HG02885 (cell line): ENCODE measurements at regions not wholly inside any gene's neighbourhood (a gene's known extent, or its start where the extent isn't known, plus 50 kb on each side); places are given as distances from the start of the nearest gene placed in this dataset.
"Not testable (repeated sequence)": the region's sequence is repeated elsewhere in the genome, so short reads cannot be mapped to it uniquely, and the experiment has no call there.

Experiments used
- ATAC-seq: cut with Tn5 transposase; IDR thresholded peaks from one replicate; pipeline ENCODE4 v1.9.1; 2021; ENCODE audit warnings: mild to moderate bottlenecking; ENCODE audit not compliant: unreplicated experiment, poor library complexity

DNA sequence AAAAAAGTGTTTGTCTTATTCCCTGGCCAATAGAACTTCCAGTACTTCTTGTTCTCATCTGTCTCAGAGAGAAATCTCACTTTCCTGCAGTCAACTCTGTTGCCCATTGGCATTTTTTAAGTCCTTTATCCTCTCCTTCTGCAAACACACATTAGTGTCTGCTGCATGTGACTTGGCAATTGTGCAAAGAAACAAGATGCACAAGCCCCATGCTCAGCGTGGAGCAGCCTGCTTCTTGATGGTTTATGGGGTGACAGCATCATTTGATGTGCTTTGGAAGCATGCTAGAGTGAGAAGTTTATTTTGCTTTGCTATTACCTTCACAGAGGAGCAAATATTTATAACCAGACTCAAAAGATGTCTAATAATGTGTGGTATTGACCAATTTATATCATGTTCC lies 238.2 kb downstream of the FAT3 start:
- no peak for ATAC-seq

DNA sequence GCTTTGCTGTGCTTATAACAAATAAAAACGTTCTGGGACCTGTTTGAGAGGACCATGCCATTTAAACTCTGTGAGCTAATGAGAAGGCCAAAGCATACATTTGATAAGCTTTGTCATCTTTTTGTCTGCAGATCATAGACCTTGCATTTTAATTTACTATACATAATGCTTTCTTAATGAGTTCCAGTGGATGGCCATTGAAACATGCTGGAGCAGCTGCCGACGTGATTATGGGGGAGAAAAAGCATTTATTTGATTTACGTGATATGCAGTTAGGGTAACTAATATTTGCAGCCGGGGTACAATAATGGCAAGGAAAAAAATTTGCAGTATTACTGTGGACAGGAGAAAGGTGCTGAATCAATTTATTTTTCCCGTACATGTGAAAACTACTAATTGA lies 240.2 kb downstream of the FAT3 start:
- no peak for ATAC-seq

GRCh38 chr11:92465410-92465809 lies 240.8 kb downstream of the FAT3 start:
- ATAC-seq: not testable (repeated sequence)

DNA sequence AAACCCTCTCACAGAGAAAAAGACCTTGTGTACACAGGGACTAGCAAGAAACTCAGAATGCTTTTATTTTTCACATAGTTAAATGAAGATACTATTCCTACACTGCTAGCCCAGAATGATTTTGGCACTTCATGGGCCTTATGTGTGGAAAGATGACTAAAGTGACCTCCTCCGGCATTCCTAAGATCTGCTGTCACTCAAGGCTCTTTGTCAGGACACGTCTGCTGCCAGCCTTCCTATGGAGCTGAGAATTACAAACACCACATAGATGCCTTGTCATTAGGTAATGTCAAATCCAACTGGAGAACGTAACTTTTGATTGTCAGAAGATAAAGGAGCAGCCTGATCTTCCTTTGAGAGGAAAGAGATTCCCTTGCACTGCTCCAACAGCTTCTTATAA lies 249.1 kb downstream of the FAT3 start:
- ATAC-seq: no peak

- ATAC-seq: no peak
Observed at GRCh38 chr11:92475316-92475715, 250.7 kb downstream of the FAT3 start.

DNA sequence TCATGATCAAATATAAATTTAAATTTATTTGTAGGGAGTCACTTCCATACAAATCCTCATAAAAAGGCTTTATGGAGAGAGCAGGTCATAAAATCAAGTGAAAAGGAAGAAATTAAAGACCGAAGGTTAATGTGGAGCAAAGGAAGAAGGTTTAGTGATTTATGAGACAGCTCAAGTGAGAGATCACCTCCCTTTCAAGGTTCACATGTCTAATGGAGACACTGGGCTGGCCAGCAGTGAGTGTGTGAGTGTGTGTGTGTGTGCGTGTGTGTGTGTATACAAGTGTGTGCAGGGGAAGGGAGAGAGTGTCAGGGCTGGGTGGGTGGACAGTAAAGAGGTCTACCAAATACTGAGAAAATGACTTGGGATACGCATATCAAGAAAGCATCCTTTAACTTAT lies 251.2 kb downstream of the FAT3 start:
- no peak for ATAC-seq

DNA sequence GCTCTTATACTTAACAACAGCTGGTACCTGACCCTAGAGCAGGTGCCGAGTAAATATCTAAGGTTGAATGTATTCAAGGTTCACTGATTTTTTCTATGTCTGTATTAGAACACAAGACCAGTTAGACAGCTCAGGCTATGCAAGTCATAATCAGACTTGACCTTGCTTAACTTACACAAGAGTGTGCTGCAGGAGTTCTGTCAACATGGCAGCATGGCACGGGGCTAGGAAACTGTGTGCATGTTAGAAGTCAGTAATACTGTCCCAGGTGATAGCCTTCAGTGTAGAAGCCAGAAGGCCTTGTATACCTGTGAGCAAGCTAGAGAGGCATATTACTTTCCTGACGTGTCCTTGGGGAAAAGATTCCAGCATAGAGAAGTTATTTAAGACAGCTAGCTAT lies 253.1 kb downstream of the FAT3 start:
- no peak for ATAC-seq

- ATAC-seq: no peak
Observed at GRCh38 chr11:92480499-92480898, 255.9 kb downstream of the FAT3 start.

DNA sequence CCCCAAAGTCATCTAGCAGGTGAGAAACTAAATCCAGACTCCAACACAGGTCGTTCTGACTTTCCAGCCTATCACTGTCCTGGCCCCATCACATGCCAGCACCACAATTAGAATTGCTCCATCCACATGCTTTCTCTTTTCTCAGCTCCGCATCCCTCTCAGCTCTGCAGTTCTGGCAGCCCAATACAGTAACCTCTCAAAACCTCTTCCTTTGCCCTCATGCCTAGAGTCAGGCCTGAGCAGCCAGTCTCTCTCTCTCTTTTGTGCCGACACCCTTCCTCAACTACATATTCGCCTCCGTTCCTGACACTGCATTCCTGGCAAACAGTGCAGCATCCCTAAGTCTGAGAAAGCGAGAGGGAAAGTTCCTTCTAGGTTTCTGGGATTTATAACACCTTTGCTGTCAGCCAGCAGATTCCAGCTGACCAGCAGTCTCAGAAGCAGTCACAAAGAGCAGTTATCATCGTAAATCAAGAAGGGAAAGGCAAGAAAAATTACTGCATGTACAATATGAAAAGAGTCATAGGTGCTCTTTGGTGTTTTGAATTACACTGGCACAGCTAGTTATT lies 258.0 kb downstream of the FAT3 start:
- ATAC-seq: no peak

GRCh38 chr11:92484570-92484969 lies 260.0 kb downstream of the FAT3 start:
- no peak for ATAC-seq

- no peak for ATAC-seq
Observed at GRCh38 chr11:92489826-92490399, 265.3 kb downstream of the FAT3 start.

DNA sequence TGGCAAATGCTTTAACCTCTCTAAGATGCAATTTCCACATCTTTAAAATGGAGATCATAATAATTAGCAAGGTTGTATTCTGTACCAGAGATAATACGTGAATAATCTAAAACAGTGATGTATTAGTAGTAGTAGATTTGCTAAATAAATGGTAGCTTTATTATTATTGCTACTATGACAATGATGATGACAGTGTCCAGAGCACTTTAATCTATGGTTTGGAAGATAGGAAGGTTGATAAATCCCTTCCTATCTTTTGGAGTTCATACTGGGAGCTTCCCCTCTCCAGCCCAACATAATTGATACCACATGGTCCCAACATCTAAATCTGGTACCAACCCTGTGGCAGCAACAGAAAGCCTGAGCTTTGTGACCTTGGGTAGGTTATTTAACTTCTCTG lies 267.8 kb downstream of the FAT3 start:
- ATAC-seq: no peak

- no peak for ATAC-seq
Observed at GRCh38 chr11:92495107-92495793, 270.6 kb downstream of the FAT3 start.

DNA sequence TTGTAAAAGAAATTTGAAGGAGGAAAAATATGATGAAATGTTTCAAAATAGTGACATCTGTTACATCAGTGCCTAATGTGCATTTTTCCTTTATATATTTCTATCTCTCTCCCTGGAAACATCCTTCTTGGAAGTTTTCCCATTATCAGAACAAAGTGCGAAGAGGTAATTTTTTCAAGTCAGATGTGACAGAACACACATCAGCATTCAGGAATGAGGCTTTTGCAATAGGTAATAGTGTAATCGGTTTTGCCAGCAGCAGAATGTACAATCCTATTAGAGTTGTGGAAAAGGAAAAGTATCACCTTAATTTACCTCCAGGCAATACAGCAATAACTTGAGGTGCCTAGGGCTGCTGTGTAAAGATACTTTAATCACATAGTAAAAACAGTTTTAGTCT lies 275.8 kb downstream of the FAT3 start:
- no peak for ATAC-seq

DNA sequence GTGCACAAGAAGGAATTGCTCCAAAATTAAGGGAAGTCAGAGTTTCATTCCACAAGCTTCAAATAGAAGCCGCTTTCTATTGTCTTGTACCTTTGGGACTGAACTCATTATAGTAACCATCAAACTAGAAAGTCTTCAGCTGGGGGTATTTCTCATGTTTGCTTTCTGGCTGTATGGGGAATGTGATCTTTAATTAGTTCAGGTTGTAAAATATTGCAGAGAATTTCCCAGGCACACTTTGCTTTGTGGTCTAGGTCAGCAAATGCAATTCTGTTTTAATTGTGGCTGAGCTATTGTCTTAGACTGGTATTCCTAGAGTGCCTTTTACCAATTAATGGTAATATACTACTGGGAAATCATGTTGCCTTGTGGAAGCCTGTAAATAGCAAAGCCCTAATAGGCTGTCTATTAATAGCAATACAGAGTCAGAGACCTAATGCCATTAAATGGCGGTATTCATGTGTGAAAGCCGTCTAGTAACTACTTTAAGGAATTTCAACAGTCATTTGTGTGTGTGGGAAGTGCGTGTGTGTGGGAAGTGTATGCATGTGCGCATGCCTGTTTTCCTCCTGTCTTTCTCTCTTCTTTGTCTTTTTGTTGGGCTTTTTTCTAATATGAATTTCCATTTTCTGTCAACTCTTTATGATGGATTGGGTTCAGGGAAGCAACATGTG lies 276.6 kb downstream of the FAT3 start:
- ATAC-seq: no peak

DNA sequence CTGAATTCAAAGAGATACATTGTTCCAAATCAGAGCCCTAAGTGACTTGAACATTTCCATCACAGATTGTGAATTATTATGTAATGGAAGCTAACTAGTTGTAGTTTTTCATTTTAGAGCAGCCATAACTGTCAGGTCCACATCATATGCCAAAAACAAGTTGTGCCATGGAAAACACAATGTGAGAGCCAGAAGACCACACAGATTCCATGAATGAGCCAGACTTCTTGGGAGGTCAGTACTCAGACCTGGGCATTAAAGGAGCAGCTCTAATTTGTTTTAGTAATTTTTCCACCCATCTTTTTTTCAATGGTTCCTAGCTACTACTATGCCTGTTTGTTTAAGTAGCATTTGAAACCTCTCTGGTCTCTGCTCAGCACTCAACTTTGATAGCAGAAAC lies 279.4 kb downstream of the FAT3 start:
- ATAC-seq: no peak

GRCh38 chr11:92504534-92504933 lies 279.9 kb downstream of the FAT3 start:
- no peak for ATAC-seq

GRCh38 chr11:92505689-92506088 lies 281.1 kb downstream of the FAT3 start:
- ATAC-seq: no peak

DNA sequence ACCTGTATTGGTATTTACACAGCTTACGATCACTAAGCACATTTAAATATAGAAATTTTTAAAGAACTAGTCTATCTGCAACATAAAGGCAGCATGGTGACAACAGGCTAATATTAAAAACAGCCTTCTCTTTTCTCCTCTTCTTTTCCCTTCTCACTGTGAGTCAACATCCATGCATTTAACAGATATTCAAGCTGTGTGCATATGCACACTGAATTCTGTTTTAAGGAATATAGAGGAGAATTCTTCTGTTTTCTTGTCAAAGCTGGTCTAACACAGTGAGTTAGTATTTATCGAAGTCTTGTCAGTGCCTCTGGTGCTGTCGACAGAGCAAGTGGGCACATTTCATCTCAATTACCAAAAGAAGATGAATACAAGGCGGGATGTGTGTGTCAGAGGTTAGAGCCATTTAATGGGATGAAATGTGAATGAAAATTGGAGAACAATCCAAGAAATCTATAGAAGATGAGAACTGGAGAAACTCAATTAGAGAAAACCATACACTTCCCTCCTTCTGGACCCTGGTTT lies 282.3 kb downstream of the FAT3 start:
- no peak for ATAC-seq

DNA sequence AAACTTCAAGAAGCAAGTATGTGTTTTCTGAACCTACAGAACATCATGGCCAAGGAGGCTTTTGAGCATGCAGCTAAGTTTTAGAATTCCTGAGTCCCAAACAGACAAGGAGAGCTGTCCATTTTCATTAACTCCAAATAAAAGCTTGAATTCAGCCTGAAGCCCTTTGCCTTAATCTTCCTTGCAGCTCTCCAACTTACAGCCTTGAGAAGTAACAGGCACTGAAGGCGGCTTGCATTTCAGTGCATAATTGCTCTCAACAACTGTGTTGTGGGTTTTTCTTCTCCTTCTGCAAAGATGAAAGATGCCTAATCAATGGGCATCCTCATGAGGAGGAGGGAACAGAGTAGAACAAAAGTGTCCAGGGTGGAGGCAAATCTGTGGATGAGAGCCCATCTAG lies 286.0 kb downstream of the FAT3 start:
- no peak for ATAC-seq

DNA sequence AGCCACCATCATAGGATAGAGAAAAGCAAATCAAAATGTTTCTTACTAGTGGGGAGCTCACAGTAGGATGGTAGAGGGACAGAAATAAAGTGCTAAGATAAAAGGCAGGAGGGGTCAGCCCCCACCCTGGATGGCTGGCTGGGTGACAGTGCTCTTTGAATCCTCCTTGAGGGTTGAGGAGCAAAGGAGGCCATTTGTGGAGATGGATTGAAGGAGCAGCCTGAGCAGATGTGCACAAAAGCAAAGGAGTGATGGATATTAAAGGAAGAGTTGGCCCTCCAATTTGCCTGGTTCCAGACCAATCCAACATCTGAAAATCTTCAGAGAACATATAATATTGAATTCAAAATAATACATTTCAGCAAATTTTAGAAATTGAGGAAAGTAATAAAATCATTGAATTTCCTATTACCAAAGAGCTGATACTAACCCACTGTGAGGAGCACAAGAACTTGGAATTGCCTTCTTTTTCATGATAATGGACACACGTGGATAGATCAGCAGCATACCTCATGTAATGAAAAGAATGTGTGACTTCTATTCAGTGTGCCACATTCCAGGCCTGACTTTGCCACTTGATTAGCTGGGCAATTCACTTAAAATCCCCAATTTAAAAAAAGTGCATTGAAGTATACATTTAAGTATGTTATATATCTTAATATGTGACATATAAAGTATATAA lies 287.0 kb downstream of the FAT3 start:
- no peak for ATAC-seq
